Transverse colon (tissue), 4 donors: ENCODE measurements at regions not wholly inside any gene's neighbourhood (a gene's known extent, or its start where the extent isn't known, plus 50 kb on each side); places are given as distances from the start of the nearest gene placed in this dataset.

Experiments
- DNase-seq: peaks from one replicate; pipeline ENCODE4 v3.0.0-alpha.2; 2019
- H3K27ac ChIP-seq, 4 donors: fragments of 200-600 bp; sonication (generic); 2 replicates each; pipeline ENCODE4 v1.5.1; 2016 to 2018; ENCODE audit warnings: inconsistent platforms in 4 of 4
- H3K27me3 ChIP-seq: fragments of 200-600 bp; sonication (generic); 2 replicates; pipeline ENCODE4 v1.5.1; 2017; ENCODE audit warnings: inconsistent platforms
- H3K36me3 ChIP-seq, 4 donors: fragments of 200-600 bp; sonication (generic); 2 replicates each; pipeline ENCODE4 v1.5.1; 2017 to 2019; ENCODE audit warnings: inconsistent platforms in 4 of 4
- H3K4me1 ChIP-seq, 4 donors: fragments of 200-600 bp; sonication (generic); 2 replicates each; pipeline ENCODE4 v1.5.1; 2017 to 2020; ENCODE audit warnings: inconsistent platforms in 4 of 4
- H3K4me3 ChIP-seq, 4 donors: fragments of 200-600 bp; sonication (generic); 1 replicate in 1 of 4; 2 replicates in 3 of 4; pipeline versions ENCODE4 v1.5.1 to v1.6.1; 2017 to 2019; ENCODE audit warnings: inconsistent platforms in 4 of 4
- H3K9me3 ChIP-seq, 2 donors: fragments of 200-600 bp; sonication (generic); 2 replicates each; pipeline ENCODE4 v1.5.1; 2017 to 2019; ENCODE audit warnings: inconsistent platforms in 2 of 2
- EP300 ChIP-seq: sonication (generic); formaldehyde crosslinking; IDR thresholded peaks from one replicate; pipeline ENCODE4 v1.6.1; 2017; ENCODE audit warnings: antibody characterized with exemption, low read depth
- POLR2A ChIP-seq: fragments of 450-650 bp; IDR thresholded peaks from one replicate; pipeline ENCODE4 v1.6.1; 2016; ENCODE audit warnings: antibody characterized with exemption, mild to moderate bottlenecking, moderate library complexity
- POLR2AphosphoS5 ChIP-seq, 3 donors: sonication (generic); formaldehyde crosslinking; IDR thresholded peaks; one replicate each; pipeline ENCODE4 v1.6.1; 2016; ENCODE audit warnings: antibody characterized with exemption in 3 of 3
- WGBS, 2 donors: methylation state at CpG; one replicate each; pipeline ENCODE4 v1.1.5; 2018; ENCODE audit warnings: low coverage in 1 of 2; 5-methylcytosine and 5-hydroxymethylcytosine counted together
- in situ Hi-C, 4 donors: fragments of 200-750 bp; cut with MboI; loops; one replicate each; pipeline versions ENCODE4 v1.15.0 to v1.15.1; 2017; ENCODE audit warnings: low sequenced_read_pairs in 3 of 4, low pct_ligation_motif_present in 1 of 4, low pct_unique_long_range_greater_than_20kb in 1 of 4
- intact Hi-C: fragments of 100-400 bp; cut with DNase I; formaldehyde crosslinking; loops from one replicate; pipeline ENCODE4 v1.15.1; 2023; ENCODE audit warnings: low total_unique reads
- TF ChIP-seq, protein P1 (sequence below), 5 experiments: fragments of 200-600 bp in 3 of 5; fragments of 450-650 bp in 2 of 5; sonication (generic) in 3 of 5; IDR thresholded peaks; 1 replicate in 2 of 5; 2 replicates in 3 of 5; pipeline ENCODE4 v1.5.1; 2016 to 2017; ENCODE audit warnings: antibody characterized with exemption in 5 of 5, inconsistent platforms in 3 of 5, mild to moderate bottlenecking in 2 of 5, moderate library complexity in 1 of 5

GRCh38 chr18:22734105-22734661, 198.9 kb upstream of the RBBP8 start:
- H3K4me3 ChIP-seq: no peak overlapping the region
- no peak for DNase-seq
- H3K4me1 ChIP-seq: no peaks in the 10 kb centered on the region
- in situ Hi-C loops (no loop called here), intact Hi-C loops (no loop called here)
- no peak overlapping the region for H3K27ac ChIP-seq
- no peaks in the 10 kb centered on the region for H3K9me3 ChIP-seq
- no peaks in the 10 kb centered on the region for H3K27me3 ChIP-seq
- TF ChIP-seq EP300: no peak
- TF ChIP-seq, protein P1, sequence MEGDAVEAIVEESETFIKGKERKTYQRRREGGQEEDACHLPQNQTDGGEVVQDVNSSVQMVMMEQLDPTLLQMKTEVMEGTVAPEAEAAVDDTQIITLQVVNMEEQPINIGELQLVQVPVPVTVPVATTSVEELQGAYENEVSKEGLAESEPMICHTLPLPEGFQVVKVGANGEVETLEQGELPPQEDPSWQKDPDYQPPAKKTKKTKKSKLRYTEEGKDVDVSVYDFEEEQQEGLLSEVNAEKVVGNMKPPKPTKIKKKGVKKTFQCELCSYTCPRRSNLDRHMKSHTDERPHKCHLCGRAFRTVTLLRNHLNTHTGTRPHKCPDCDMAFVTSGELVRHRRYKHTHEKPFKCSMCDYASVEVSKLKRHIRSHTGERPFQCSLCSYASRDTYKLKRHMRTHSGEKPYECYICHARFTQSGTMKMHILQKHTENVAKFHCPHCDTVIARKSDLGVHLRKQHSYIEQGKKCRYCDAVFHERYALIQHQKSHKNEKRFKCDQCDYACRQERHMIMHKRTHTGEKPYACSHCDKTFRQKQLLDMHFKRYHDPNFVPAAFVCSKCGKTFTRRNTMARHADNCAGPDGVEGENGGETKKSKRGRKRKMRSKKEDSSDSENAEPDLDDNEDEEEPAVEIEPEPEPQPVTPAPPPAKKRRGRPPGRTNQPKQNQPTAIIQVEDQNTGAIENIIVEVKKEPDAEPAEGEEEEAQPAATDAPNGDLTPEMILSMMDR (IDR thresholded peaks at IDR 0.05): no peak
- H3K36me3 ChIP-seq: no peaks in the 10 kb centered on the region
- WGBS, 2 donors: 55% methylated on average over 4 of the region's 4 CpGs; no CpG with 5 or more reads in 1 of the 2 donors

DNA sequence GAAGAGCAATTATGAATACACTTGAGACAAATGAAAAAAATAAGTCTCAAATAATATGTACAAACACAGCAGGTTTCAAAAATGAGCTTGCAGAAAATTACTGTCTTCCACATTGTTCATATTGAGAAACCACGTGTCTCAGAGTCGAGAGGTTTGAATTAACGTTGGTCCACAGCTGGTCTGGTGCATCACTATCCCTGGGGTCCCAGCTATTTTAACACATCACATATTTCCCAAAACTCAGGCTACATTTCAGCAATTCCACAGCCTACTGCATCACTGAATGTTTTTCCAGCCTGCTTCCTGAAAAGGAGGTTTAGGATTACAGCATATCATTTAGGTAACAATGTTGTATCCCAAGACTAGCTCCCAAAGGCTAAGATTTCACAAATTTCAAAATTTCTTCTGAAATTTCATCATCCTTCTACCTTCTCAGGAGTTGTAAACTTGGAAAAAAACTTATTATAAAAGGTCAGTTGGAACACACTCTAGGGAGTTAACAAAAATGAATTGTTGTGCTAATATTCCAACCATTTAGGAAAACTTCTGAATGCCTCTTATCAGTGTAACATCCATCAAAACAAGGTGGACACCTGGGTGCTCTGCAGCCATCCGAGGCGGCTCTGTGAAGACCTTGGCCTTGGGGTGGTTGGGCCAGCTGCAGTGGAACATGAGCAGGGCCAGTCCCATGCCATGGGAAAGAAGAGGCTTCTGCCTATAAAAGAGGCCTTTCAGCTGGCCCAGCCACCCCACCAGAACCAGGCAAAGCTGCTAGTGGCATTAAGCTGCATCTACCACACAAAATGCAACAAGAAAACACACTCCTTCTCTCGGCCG, 198.1 kb upstream of the RBBP8 start:
- no peak overlapping the region for H3K27ac ChIP-seq
- WGBS, 2 donors: 81 to 87% methylated on average over 5 to 7 of the region's 7 CpGs
- H3K9me3 ChIP-seq: no peaks in the 10 kb centered on the region
- H3K4me3 ChIP-seq: no peak overlapping the region
- no peaks in the 10 kb centered on the region for H3K27me3 ChIP-seq
- H3K36me3 ChIP-seq: no peaks in the 10 kb centered on the region
- no peak for TF ChIP-seq POLR2AphosphoS5 (IDR thresholded peaks at IDR 0.05)
- no peak for DNase-seq
- intact Hi-C loops: no loop called here
- no peaks in the 10 kb centered on the region for H3K4me1 ChIP-seq
- in situ Hi-C loops: no loop called here

DNA sequence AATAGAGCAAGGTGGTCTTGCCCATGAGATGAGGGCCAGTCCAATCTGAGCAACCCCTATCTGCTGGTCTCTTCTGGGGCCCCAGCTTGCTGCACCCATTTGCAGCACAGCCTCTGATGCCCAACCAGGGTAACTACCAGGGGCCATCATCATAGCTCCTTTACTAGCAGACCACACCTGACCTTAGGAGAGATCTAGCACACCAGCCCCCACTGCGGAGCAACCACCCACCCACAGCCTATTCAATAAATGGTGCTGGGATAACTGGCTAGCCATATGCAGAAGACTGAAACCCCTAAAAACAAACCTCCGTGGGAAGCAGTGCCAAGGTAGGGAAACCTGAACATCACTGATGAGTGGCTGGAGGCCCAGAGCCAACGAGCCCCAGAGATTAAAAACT, 196.1 kb upstream of the RBBP8 start:
- Histone ChIP-seq H3K9me3 (no peaks in the 10 kb centered on the region), H3K27ac (no peak overlapping the region), H3K4me3 (no peak overlapping the region), H3K36me3 (no peaks in the 10 kb centered on the region), H3K4me1 (no peaks in the 10 kb centered on the region), H3K27me3 (no peaks in the 10 kb centered on the region)
- in situ Hi-C loops (no loop called here), intact Hi-C loops (no loop called here)
- no peak for DNase-seq
- TF ChIP-seq EP300: no peak
- TF ChIP-seq, protein P1 (IDR thresholded peaks at IDR 0.05): no peak
- TF ChIP-seq POLR2A: no peak
- TF ChIP-seq POLR2AphosphoS5 (IDR thresholded peaks at IDR 0.05): no peak
- 95% methylated on average over 3 of the region's 3 CpGs; no CpG with 5 or more reads in 1 of the 2 donors for whole genome bisulfite sequencing, 2 donors

- intact Hi-C loops: no loop called here
- in situ Hi-C loops: no loop called here
- no peak for DNase-seq
- no peak overlapping the region for H3K4me3 ChIP-seq
- no peaks in the 10 kb centered on the region for H3K9me3 ChIP-seq
- TF ChIP-seq, protein P1 (IDR thresholded peaks at IDR 0.05): no peak
- TF ChIP-seq POLR2AphosphoS5 (IDR thresholded peaks at IDR 0.05) (no peak), EP300 (no peak), POLR2A (no peak)
- WGBS, 2 donors: 72% methylated on average over 2 of the region's 2 CpGs
- H3K27me3 ChIP-seq: no peaks in the 10 kb centered on the region
- no peaks in the 10 kb centered on the region for H3K4me1 ChIP-seq
- no peak overlapping the region for H3K27ac ChIP-seq
- H3K36me3 ChIP-seq: no peaks in the 10 kb centered on the region
Measured at GRCh38 chr18:22739061-22739642, 194.0 kb upstream of the RBBP8 start.
